ENCODE measurements at regions not wholly inside any gene's neighbourhood (a gene's known extent, or its start where the extent isn't known, plus 50 kb on each side); places are given as distances from the start of the nearest gene placed in this dataset.
"Not testable (repeated sequence)": the region's sequence is repeated elsewhere in the genome, so short reads cannot be mapped to it uniquely, and the experiment has no call there.

GRCh38 chr5:174917976-174918554 is 193.7 kb downstream of the MSX2 start:
- CTCF ChIA-PET = interaction anchor here (0.6 kb wide), 1 partner anchor 498 kb away, joined by 3 read pairs; no protein-coding TSS in a partner anchor
- H3K27me3 Mint-ChIP-seq (ENCODE audit: low read depth) = peaks cover 8% of the 10 kb centered on the region
- POLR2A ChIA-PET = no interaction called here

DNA sequence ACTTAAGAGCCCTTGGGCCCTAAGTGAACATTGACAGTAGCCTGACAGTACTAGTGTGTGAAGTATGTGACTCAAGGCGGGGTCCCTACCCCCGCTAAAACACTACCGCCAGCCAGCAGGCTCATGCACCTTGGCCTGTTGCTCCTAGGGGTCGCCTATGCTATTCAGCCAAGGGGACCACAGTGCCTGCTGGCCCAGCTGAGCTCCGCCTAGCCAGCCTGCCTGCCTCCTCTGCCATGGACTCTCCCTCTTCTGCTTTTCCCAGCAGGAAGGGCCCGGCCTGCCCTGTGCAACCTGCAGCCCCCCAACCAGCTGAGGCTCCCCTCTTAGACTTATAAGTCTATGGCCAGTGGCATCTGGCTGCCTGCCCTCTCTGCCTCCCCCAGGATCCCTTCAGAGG is 193.1 kb downstream of the MSX2 start:
- CTCF ChIA-PET = interaction anchor here (0.6 to 1.1 kb wide), 3 partner anchors 8 to 498 kb away, joined by 3 to 4 read pairs (median 3); no protein-coding TSS in a partner anchor
- not testable (repeated sequence) for H3K9me3 Mint-ChIP-seq

More at GRCh38 chr5:174917976-174918554, 193.7 kb downstream of the MSX2 start:
- H3K9me3 Mint-ChIP-seq = no peaks in the 10 kb centered on the region
- no peak for DNase-seq (ENCODE audit: low spot score)
- no peak overlapping the region for H3K4me3 Mint-ChIP-seq
- H3K4me1 Mint-ChIP-seq = peaks cover 50% of the 10 kb centered on the region
- no peak overlapping the region for H3K27ac Mint-ChIP-seq
- peaks cover 2% of the 10 kb centered on the region; the same call in 1 of the 2 replicates for H3K36me3 Mint-ChIP-seq
- TF ChIP-seq OVOL2 (CRISPR knock-in tag; IDR thresholded peaks at IDR 0.05; ENCODE audit: borderline replicate concordance) (no peak), IRF2 (CRISPR knock-in tag; IDR thresholded peaks at IDR 0.05; ENCODE audit: borderline replicate concordance, low read depth) (no peak), PREB (CRISPR knock-in tag; IDR thresholded peaks at IDR 0.05; ENCODE audit: borderline replicate concordance) (no peak), NFE2L1 (CRISPR knock-in tag; IDR thresholded peaks at IDR 0.05) (no peak), ZNF121 (CRISPR knock-in tag; IDR thresholded peaks at IDR 0.05) (no peak), CREM (CRISPR knock-in tag; IDR thresholded peaks at IDR 0.05) (no peak), SP1 (CRISPR knock-in tag; conservative IDR thresholded peaks at IDR 0.05) (no peak), E2F5 (CRISPR knock-in tag; IDR thresholded peaks at IDR 0.05) (no peak)
- TF ChIP-seq, protein P1, sequence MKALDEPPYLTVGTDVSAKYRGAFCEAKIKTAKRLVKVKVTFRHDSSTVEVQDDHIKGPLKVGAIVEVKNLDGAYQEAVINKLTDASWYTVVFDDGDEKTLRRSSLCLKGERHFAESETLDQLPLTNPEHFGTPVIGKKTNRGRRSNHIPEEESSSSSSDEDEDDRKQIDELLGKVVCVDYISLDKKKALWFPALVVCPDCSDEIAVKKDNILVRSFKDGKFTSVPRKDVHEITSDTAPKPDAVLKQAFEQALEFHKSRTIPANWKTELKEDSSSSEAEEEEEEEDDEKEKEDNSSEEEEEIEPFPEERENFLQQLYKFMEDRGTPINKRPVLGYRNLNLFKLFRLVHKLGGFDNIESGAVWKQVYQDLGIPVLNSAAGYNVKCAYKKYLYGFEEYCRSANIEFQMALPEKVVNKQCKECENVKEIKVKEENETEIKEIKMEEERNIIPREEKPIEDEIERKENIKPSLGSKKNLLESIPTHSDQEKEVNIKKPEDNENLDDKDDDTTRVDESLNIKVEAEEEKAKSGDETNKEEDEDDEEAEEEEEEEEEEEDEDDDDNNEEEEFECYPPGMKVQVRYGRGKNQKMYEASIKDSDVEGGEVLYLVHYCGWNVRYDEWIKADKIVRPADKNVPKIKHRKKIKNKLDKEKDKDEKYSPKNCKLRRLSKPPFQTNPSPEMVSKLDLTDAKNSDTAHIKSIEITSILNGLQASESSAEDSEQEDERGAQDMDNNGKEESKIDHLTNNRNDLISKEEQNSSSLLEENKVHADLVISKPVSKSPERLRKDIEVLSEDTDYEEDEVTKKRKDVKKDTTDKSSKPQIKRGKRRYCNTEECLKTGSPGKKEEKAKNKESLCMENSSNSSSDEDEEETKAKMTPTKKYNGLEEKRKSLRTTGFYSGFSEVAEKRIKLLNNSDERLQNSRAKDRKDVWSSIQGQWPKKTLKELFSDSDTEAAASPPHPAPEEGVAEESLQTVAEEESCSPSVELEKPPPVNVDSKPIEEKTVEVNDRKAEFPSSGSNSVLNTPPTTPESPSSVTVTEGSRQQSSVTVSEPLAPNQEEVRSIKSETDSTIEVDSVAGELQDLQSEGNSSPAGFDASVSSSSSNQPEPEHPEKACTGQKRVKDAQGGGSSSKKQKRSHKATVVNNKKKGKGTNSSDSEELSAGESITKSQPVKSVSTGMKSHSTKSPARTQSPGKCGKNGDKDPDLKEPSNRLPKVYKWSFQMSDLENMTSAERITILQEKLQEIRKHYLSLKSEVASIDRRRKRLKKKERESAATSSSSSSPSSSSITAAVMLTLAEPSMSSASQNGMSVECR (CRISPR knock-in tag; IDR thresholded peaks at IDR 0.05; ENCODE audit: borderline replicate concordance) = no peak
- TF ChIP-seq, protein P2, sequence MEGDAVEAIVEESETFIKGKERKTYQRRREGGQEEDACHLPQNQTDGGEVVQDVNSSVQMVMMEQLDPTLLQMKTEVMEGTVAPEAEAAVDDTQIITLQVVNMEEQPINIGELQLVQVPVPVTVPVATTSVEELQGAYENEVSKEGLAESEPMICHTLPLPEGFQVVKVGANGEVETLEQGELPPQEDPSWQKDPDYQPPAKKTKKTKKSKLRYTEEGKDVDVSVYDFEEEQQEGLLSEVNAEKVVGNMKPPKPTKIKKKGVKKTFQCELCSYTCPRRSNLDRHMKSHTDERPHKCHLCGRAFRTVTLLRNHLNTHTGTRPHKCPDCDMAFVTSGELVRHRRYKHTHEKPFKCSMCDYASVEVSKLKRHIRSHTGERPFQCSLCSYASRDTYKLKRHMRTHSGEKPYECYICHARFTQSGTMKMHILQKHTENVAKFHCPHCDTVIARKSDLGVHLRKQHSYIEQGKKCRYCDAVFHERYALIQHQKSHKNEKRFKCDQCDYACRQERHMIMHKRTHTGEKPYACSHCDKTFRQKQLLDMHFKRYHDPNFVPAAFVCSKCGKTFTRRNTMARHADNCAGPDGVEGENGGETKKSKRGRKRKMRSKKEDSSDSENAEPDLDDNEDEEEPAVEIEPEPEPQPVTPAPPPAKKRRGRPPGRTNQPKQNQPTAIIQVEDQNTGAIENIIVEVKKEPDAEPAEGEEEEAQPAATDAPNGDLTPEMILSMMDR (IDR thresholded peaks at IDR 0.05) = no peak
- TF ChIP-seq, protein P3, sequence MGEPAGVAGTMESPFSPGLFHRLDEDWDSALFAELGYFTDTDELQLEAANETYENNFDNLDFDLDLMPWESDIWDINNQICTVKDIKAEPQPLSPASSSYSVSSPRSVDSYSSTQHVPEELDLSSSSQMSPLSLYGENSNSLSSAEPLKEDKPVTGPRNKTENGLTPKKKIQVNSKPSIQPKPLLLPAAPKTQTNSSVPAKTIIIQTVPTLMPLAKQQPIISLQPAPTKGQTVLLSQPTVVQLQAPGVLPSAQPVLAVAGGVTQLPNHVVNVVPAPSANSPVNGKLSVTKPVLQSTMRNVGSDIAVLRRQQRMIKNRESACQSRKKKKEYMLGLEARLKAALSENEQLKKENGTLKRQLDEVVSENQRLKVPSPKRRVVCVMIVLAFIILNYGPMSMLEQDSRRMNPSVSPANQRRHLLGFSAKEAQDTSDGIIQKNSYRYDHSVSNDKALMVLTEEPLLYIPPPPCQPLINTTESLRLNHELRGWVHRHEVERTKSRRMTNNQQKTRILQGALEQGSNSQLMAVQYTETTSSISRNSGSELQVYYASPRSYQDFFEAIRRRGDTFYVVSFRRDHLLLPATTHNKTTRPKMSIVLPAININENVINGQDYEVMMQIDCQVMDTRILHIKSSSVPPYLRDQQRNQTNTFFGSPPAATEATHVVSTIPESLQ (CRISPR knock-in tag; IDR thresholded peaks at IDR 0.05) = no peak
- ATAC-seq = no peak

GRCh38 chr5:174916924-174917323 is 192.5 kb downstream of the MSX2 start:
- H3K4me3 Mint-ChIP-seq; DNase-seq (ENCODE audit: low spot score); H3K9me3 Mint-ChIP-seq; H3K27me3 Mint-ChIP-seq (ENCODE audit: low read depth); H3K36me3 Mint-ChIP-seq; H3K27ac Mint-ChIP-seq; POLR2A ChIA-PET: not testable (repeated sequence)
- CTCF ChIA-PET = interaction anchor here (0.7 to 1.1 kb wide), 2 partner anchors 9 to 19 kb away, joined by 3 to 4 read pairs; no protein-coding TSS in a partner anchor
- peaks cover 42% of the 10 kb centered on the region for H3K4me1 Mint-ChIP-seq
- peak; percentile 16; the same call in 1 of the 2 replicates for ATAC-seq

More for the DNA sequence above, 193.1 kb downstream of the MSX2 start:
- ATAC-seq; DNase-seq (ENCODE audit: low spot score); H3K27me3 Mint-ChIP-seq (ENCODE audit: low read depth); H3K27ac Mint-ChIP-seq; POLR2A ChIA-PET; H3K4me3 Mint-ChIP-seq; H3K36me3 Mint-ChIP-seq: not testable (repeated sequence)
- H3K4me1 Mint-ChIP-seq = peaks cover 46% of the 10 kb centered on the region

Data from WTC11 (cell line).